ENCODE measurements at regions not wholly inside any gene's neighbourhood (a gene's known extent, or its start where the extent isn't known, plus 50 kb on each side); places are given as distances from the start of the nearest gene placed in this dataset.
"Not testable (repeated sequence)": the region's sequence is repeated elsewhere in the genome, so short reads cannot be mapped to it uniquely, and the experiment has no call there.

- no peak for DNase-seq
These were observed 144.8 kb upstream of the FERD3L start for GRCh38 chr7:19290066-19290465.

GRCh38 chr7:19284596-19285300 is 139.5 kb upstream of the FERD3L start:
- DNase-seq = peak; percentile 92

- DNase-seq = peak; percentile 15
These were observed 138.9 kb upstream of the FERD3L start for GRCh38 chr7:19284136-19284535.

- DNase-seq = no peak
These were observed 129.8 kb upstream of the FERD3L start for GRCh38 chr7:19275000-19275399.

- not testable (repeated sequence) for DNase-seq
These were observed 127.1 kb upstream of the FERD3L start for GRCh38 chr7:19272329-19272728.

GRCh38 chr7:19269301-19269700 is 124.1 kb upstream of the FERD3L start:
- DNase-seq = peak; percentile 11

DNA sequence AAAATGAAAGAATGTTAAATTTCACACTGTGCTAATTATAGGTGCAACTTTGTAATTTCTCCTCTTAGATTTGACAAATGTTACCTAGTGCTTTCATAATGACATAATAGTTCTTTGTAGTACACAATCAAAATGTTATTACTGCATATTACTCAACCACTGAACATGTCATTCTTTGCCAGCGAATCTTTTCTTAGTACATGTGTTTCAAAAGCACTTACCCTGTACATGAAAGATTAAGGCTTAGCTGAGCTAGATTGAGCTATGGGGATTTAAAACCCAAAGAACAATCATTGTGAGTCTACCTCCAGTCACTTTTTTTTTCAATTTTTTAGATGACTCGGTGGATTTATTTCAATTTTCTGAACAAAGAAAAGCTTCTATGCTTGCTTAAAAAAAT is 123.5 kb upstream of the FERD3L start:
- peak; percentile 75 for DNase-seq

- DNase-seq = peak; percentile 5
These were observed 117.6 kb upstream of the FERD3L start for GRCh38 chr7:19262826-19263225.

GRCh38 chr7:19249281-19249680 is 104.1 kb upstream of the FERD3L start:
- DNase-seq = no peak

DNA sequence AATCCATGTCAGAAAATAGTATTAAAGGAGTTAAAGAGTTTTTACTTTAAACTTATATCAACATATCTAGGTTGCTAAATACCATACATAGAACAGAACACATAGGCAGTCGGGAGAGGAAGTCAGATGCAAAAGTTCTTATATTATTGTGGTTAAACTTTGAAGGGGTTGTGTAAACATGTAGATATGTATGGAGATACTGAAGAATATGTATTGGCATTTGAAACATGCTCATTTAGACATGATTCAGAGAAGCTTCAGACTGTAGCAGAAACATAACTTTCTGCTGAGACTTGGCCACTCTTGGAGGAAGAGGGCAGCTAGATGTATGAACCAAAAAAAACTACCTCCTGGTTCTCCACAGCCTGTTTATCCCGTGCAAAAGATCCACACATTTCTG is 103.5 kb upstream of the FERD3L start:
- peak; percentile 67 for DNase-seq

GRCh38 chr7:19248115-19248514 is 102.9 kb upstream of the FERD3L start:
- DNase-seq = no peak

- no peak for DNase-seq
These were observed 101.8 kb upstream of the FERD3L start for GRCh38 chr7:19247017-19247416.

DNA sequence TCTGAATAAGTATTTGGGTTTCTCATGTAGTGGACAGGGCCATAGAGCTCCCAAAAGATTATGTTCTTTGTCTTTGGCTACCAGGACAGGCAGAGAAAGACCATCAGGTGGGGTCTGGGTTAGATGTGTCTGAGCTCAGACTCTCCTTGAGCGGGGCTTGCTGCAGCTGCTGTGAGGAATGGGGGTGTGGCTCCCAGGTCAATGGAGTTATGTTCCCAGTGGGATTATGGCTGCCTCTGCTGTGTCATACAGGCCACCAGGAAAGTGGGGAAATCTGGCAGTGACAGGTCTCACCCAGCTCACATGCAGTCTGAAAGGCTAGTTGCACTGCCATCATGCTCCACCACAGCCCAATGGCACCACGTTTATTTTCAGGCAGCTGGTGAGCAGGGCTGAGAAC is 97.0 kb upstream of the FERD3L start:
- no peak for DNase-seq

GRCh38 chr7:19239951-19240350 is 94.7 kb upstream of the FERD3L start:
- no peak for DNase-seq

- no peak for DNase-seq
These were observed 90.5 kb upstream of the FERD3L start for GRCh38 chr7:19235680-19236079.

- DNase-seq = no peak
These were observed 79.7 kb upstream of the FERD3L start for GRCh38 chr7:19224951-19225350.

DNA sequence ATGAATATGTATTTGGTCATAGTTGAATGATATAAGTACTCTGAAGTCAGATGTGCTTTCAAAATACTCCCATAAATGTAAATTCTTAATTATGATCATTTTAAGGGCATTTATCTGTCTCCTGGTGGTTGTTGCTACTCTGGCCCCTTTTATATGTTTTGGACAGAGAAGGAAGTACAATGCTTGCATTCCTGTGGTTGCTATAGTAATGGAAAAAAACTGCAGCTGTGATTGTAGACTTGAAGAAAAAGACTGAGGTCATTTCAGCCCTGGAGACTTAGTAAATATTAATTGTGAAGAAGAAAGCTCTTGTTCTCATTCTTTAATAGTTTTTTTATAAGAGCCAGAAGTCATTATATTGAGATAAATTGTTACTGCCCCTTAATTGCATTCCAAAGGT is 70.2 kb upstream of the FERD3L start:
- peak; percentile 77 for DNase-seq

DNA sequence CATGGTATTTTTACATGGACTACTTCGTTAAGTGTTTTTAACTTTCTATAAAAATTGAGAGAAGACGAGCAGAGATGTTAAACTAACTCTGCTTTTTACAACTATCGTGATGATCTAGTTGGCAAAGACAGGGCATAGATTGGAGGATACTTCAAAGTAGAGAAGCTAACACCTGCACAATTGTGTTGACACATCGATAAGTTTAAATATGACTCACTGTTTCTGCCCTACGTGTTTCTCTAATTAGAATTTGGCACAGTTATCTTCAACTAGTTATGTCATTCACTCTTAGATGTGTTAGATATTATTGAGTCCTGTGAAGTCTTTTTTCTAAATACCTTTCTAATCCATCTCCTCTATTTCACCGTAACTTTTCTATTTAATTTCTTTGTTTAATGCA is 68.5 kb upstream of the FERD3L start:
- DNase-seq = no peak

GRCh38 chr7:19210893-19211413 is 65.7 kb upstream of the FERD3L start:
- no peak for DNase-seq

GRCh38 chr7:19209166-19209696 is 64.0 kb upstream of the FERD3L start:
- no peak for DNase-seq

GRCh38 chr7:19206721-19207120 is 61.5 kb upstream of the FERD3L start:
- DNase-seq = no peak

GRCh38 chr7:19203686-19204085 is 58.5 kb upstream of the FERD3L start:
- peak; percentile 51 for DNase-seq

- peak; percentile 36 for DNase-seq
These were observed 57.4 kb upstream of the FERD3L start for GRCh38 chr7:19202599-19202998.
